Kidney (tissue), 13 donors: ENCODE measurements at regions not wholly inside any gene's neighbourhood (a gene's known extent, or its start where the extent isn't known, plus 50 kb on each side); places are given as distances from the start of the nearest gene placed in this dataset.

Experiments
- DNase-seq, 5 donors: peaks; one replicate each; pipeline ENCODE4 v3.0.0-alpha.2; 2013 to 2020
- FAIRE-seq: peaks from 2 replicates; lab custom pipeline; 2012; peaks lifted over from hg19 to GRCh38; lab: Jason Lieb, UNC
- H3K27ac ChIP-seq, 2 donors: one replicate each; pipeline ENCODE4 v1.7.0; 2013; ENCODE audit warnings: low read depth in 2 of 2, low read length in 2 of 2, inconsistent platforms in 1 of 2
- H3K27me3 ChIP-seq: one replicate; pipeline ENCODE4 v1.7.1; 2013; ENCODE audit warnings: low read length, inconsistent platforms; ENCODE audit not compliant: control insufficient read depth, insufficient read depth
- H3K36me3 ChIP-seq, 3 donors: one replicate each; pipeline versions ENCODE4 v1.7.0 to v1.7.1; 2013; ENCODE audit warnings: low read length in 3 of 3, control low read depth in 1 of 3, inconsistent platforms in 1 of 3; ENCODE audit not compliant: insufficient read depth in 3 of 3, control insufficient read depth in 2 of 3
- H3K4me1 ChIP-seq, 3 donors: one replicate each; pipeline versions ENCODE4 v1.7.0 to v1.7.1; 2013; ENCODE audit warnings: low read length in 3 of 3, inconsistent platforms in 1 of 3, low read depth in 1 of 3; ENCODE audit not compliant: control insufficient read depth in 2 of 3, insufficient read depth in 2 of 3
- H3K4me3 ChIP-seq, 3 donors: one replicate each; pipeline versions ENCODE4 v1.7.0 to v1.8.1; 2013; ENCODE audit warnings: low read length in 3 of 3, control low read depth in 1 of 3, inconsistent platforms in 1 of 3
- H3K9ac ChIP-seq, 3 donors: one replicate each; pipeline versions ENCODE4 v1.7.0 to v1.7.1; 2013; ENCODE audit warnings: low read length in 3 of 3, control low read depth in 1 of 3, inconsistent platforms in 1 of 3
- H3K9me3 ChIP-seq, 3 donors: one replicate each; pipeline versions ENCODE4 v1.7.0 to v1.7.1; 2013; ENCODE audit warnings: low read length in 3 of 3, control low read depth in 1 of 3, inconsistent platforms in 1 of 3; ENCODE audit not compliant: control insufficient read depth in 2 of 3, insufficient read depth in 1 of 3
- CTCF ChIP-seq: IDR thresholded peaks from 3 replicates; pipeline ENCODE4 v1.5.1; 2012; ENCODE audit warnings: mild to moderate bottlenecking, moderate library complexity, borderline replicate concordance; ENCODE audit not compliant: insufficient read depth; ENCODE audit errors: extremely low read depth
- intact Hi-C: fragments of 100-400 bp; cut with DNase I; formaldehyde crosslinking; loops from one replicate; pipeline ENCODE4 v1.11.1; 2022
- donor health status: control.
- donor health status: control.
- donor health status: control.
- donor health status: control.
- donor health status: control.
- donor health status: DM: yes; HTN: yes; CAD: no.
- donor health status: Normal renal cell carcinoma (clear cell type).

DNA sequence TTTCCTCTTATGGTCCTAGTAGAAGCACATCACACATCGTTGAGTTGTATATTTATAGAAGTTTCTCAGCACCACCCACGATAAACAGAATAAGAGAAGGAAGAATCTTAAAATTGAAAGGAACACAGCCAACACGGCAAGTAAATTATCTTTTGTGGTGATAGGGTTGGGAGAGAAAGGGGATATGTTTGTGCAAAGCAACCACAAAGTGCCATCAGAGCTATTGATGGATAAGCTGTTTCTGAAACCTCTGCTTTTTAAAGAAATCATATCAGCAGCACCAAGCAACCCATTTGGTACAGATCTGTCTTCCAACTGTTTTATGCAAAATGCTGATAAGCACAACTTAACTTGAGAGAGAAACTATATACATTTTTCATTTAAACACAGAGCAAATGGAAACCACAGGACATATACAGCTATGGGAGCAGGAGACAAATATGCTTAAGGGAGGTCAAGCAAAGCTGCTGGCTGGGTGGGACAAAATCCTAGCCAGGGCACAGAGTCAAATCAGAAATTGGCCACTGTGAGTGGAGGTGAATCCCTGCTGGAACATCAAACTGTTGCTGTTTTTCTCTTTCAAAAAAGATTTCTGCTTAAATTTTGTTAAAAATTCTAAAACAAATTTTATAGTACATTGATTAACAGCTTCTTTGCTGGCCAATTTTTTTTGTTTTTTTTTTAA, 194.0 kb upstream of the HHIP start:
- H3K27me3 ChIP-seq, result no peaks in the 10 kb centered on the region
- TF ChIP-seq CTCF, result no peak
- no peak overlapping the region for H3K4me3 ChIP-seq

GRCh38 chr4:144456196-144456595, 189.8 kb upstream of the HHIP start:
- no peaks in the 10 kb centered on the region for H3K27me3 ChIP-seq
- no peak for DNase-seq
- H3K4me1 ChIP-seq, result no peaks in the 10 kb centered on the region
- no peak overlapping the region for H3K9ac ChIP-seq
- no peak for FAIRE-seq
- H3K36me3 ChIP-seq, result no peaks in the 10 kb centered on the region
- H3K9me3 ChIP-seq, result no peaks in the 10 kb centered on the region
- no peak for TF ChIP-seq CTCF
- intact Hi-C loops, result no loop called here
- H3K27ac ChIP-seq, result no peak overlapping the region
- no peak overlapping the region for H3K4me3 ChIP-seq

More for the DNA sequence above, 194.0 kb upstream of the HHIP start:
- no peaks in the 10 kb centered on the region for H3K4me1 ChIP-seq
- intact Hi-C loops, result no loop called here
- no peaks in the 10 kb centered on the region for H3K36me3 ChIP-seq
- H3K9me3 ChIP-seq, result no peaks in the 10 kb centered on the region
- no peak for FAIRE-seq
- H3K9ac ChIP-seq, result no peak overlapping the region
- DNase-seq, result no peak
- H3K27ac ChIP-seq, result no peak overlapping the region

DNA sequence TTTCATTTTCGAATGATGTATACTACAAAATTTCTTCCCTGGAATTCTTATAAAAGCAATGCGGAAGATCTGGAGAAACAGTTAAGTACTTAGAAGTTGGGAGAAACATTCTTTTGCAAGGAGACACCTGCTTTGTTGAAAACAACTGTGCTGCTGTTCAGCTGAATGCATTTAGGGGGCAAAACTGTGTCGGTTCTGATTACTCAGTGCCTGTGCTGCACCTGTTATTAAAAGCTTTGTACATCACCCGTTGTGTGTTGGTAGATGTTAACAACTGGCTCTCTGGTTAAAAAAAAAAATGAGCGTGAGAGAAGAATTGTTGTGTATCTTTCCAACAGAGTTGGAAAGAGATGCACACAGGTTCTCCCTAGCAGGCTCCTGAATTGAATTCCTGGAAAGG, 184.1 kb upstream of the HHIP start:
- H3K36me3 ChIP-seq, result no peaks in the 10 kb centered on the region
- no peak overlapping the region for H3K4me3 ChIP-seq
- no peaks in the 10 kb centered on the region for H3K4me1 ChIP-seq
- no peak for TF ChIP-seq CTCF
- no peaks in the 10 kb centered on the region for H3K9me3 ChIP-seq
- FAIRE-seq (no peak), DNase-seq (no peak)
- no peak overlapping the region for H3K9ac ChIP-seq
- H3K27me3 ChIP-seq, result no peaks in the 10 kb centered on the region
- H3K27ac ChIP-seq, result no peak overlapping the region
- intact Hi-C loops, result no loop called here

GRCh38 chr4:144463236-144463635, 182.7 kb upstream of the HHIP start:
- DNase-seq (no peak), FAIRE-seq (no peak)
- TF ChIP-seq CTCF, result no peak
- Histone ChIP-seq H3K36me3 (no peaks in the 10 kb centered on the region), H3K27ac (no peak overlapping the region), H3K27me3 (no peaks in the 10 kb centered on the region), H3K9me3 (no peaks in the 10 kb centered on the region), H3K9ac (no peak overlapping the region), H3K4me3 (no peak overlapping the region), H3K4me1 (no peaks in the 10 kb centered on the region)
- intact Hi-C loops, result no loop called here
